Transverse colon (tissue), 4 donors: ENCODE measurements at regions not wholly inside any gene's neighbourhood (a gene's known extent, or its start where the extent isn't known, plus 50 kb on each side); places are given as distances from the start of the nearest gene placed in this dataset.

Source experiments
- DNase-seq: peaks from one replicate; pipeline ENCODE4 v3.0.0-alpha.2; 2019
- H3K27ac ChIP-seq, 4 donors: fragments of 200-600 bp; sonication (generic); 2 replicates each; pipeline ENCODE4 v1.5.1; 2016 to 2018; ENCODE audit warnings: inconsistent platforms in 4 of 4
- H3K27me3 ChIP-seq: fragments of 200-600 bp; sonication (generic); 2 replicates; pipeline ENCODE4 v1.5.1; 2017; ENCODE audit warnings: inconsistent platforms
- H3K36me3 ChIP-seq, 4 donors: fragments of 200-600 bp; sonication (generic); 2 replicates each; pipeline ENCODE4 v1.5.1; 2017 to 2019; ENCODE audit warnings: inconsistent platforms in 4 of 4
- H3K4me1 ChIP-seq, 4 donors: fragments of 200-600 bp; sonication (generic); 2 replicates each; pipeline ENCODE4 v1.5.1; 2017 to 2020; ENCODE audit warnings: inconsistent platforms in 4 of 4
- H3K4me3 ChIP-seq, 4 donors: fragments of 200-600 bp; sonication (generic); 1 replicate in 1 of 4; 2 replicates in 3 of 4; pipeline versions ENCODE4 v1.5.1 to v1.6.1; 2017 to 2019; ENCODE audit warnings: inconsistent platforms in 4 of 4
- H3K9me3 ChIP-seq, 2 donors: fragments of 200-600 bp; sonication (generic); 2 replicates each; pipeline ENCODE4 v1.5.1; 2017 to 2019; ENCODE audit warnings: inconsistent platforms in 2 of 2
- EP300 ChIP-seq: sonication (generic); formaldehyde crosslinking; IDR thresholded peaks from one replicate; pipeline ENCODE4 v1.6.1; 2017; ENCODE audit warnings: antibody characterized with exemption, low read depth
- POLR2A ChIP-seq: fragments of 450-650 bp; IDR thresholded peaks from one replicate; pipeline ENCODE4 v1.6.1; 2016; ENCODE audit warnings: antibody characterized with exemption, mild to moderate bottlenecking, moderate library complexity
- POLR2AphosphoS5 ChIP-seq, 3 donors: sonication (generic); formaldehyde crosslinking; IDR thresholded peaks; one replicate each; pipeline ENCODE4 v1.6.1; 2016; ENCODE audit warnings: antibody characterized with exemption in 3 of 3
- WGBS, 2 donors: methylation state at CpG; one replicate each; pipeline ENCODE4 v1.1.5; 2018; ENCODE audit warnings: low coverage in 1 of 2; 5-methylcytosine and 5-hydroxymethylcytosine counted together
- in situ Hi-C, 4 donors: fragments of 200-750 bp; cut with MboI; loops; one replicate each; pipeline versions ENCODE4 v1.15.0 to v1.15.1; 2017; ENCODE audit warnings: low sequenced_read_pairs in 3 of 4, low pct_ligation_motif_present in 1 of 4, low pct_unique_long_range_greater_than_20kb in 1 of 4
- intact Hi-C: fragments of 100-400 bp; cut with DNase I; formaldehyde crosslinking; loops from one replicate; pipeline ENCODE4 v1.15.1; 2023; ENCODE audit warnings: low total_unique reads
- TF ChIP-seq, protein P1 (sequence below), 5 experiments: fragments of 200-600 bp in 3 of 5; fragments of 450-650 bp in 2 of 5; sonication (generic) in 3 of 5; IDR thresholded peaks; 1 replicate in 2 of 5; 2 replicates in 3 of 5; pipeline ENCODE4 v1.5.1; 2016 to 2017; ENCODE audit warnings: antibody characterized with exemption in 5 of 5, inconsistent platforms in 3 of 5, mild to moderate bottlenecking in 2 of 5, moderate library complexity in 1 of 5

DNA sequence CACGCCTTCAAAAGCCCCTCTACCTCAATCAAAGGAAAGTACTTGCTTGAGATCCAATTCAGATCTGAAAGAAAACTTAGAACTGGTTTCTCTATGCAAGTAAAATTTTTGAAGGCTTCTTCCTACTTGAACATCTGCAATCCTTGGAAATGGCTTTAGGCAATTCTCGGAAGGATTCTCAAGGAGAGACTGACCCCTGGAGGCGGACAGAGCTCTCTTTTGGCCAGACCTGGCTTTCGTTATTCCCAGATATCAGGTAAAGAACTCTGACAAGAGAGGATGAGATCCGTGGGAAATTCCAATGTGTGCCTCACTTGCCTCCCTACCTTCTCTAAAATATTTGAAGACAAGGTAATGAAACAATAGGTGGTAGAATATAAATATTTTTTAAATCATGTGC is 670.3 kb upstream of the FAM241A start:
- Histone ChIP-seq H3K36me3 (no peaks in the 10 kb centered on the region), H3K27ac (no peak overlapping the region), H3K9me3 (no peaks in the 10 kb centered on the region), H3K4me3 (no peak overlapping the region), H3K27me3 (no peaks in the 10 kb centered on the region), H3K4me1 (no peaks in the 10 kb centered on the region)
- peak; percentile 57 for DNase-seq
- intact Hi-C loops, result no loop called here
- in situ Hi-C loops, result no loop called here
- TF ChIP-seq, protein P1, sequence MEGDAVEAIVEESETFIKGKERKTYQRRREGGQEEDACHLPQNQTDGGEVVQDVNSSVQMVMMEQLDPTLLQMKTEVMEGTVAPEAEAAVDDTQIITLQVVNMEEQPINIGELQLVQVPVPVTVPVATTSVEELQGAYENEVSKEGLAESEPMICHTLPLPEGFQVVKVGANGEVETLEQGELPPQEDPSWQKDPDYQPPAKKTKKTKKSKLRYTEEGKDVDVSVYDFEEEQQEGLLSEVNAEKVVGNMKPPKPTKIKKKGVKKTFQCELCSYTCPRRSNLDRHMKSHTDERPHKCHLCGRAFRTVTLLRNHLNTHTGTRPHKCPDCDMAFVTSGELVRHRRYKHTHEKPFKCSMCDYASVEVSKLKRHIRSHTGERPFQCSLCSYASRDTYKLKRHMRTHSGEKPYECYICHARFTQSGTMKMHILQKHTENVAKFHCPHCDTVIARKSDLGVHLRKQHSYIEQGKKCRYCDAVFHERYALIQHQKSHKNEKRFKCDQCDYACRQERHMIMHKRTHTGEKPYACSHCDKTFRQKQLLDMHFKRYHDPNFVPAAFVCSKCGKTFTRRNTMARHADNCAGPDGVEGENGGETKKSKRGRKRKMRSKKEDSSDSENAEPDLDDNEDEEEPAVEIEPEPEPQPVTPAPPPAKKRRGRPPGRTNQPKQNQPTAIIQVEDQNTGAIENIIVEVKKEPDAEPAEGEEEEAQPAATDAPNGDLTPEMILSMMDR (IDR thresholded peaks at IDR 0.05), result peak; percentile 39 to 49 (median 48)
- no peak for TF ChIP-seq POLR2AphosphoS5 (IDR thresholded peaks at IDR 0.05)
- WGBS, 2 donors, result 8 to 39% methylated on average over 4 to 5 of the region's 5 CpGs

DNA sequence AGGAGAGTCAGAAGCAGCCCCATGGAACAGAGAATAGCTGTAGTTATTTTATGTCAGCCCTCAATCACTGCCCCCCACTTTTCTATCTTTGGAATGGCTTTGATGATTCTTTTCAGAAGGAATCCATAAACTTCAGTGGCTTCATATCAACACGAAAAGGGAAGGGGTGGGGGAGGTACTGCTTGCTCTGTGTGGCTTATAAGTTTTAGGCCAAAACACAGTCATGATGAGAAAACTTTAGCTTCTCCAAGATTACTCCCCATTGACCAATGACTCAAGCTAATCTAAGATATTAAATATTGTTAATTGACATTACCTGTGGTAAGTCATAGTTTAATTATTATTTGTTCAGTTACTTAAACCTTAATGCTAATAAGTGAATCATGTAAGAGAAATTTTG is 669.6 kb upstream of the FAM241A start:
- in situ Hi-C loops, result no loop called here
- no peaks in the 10 kb centered on the region for H3K27me3 ChIP-seq
- H3K4me1 ChIP-seq, result no peaks in the 10 kb centered on the region
- no peak overlapping the region for H3K27ac ChIP-seq
- no peaks in the 10 kb centered on the region for H3K36me3 ChIP-seq
- 48% methylated on average over 1 of the region's 1 CpG; no CpG with 5 or more reads in 1 of the 2 donors for WGBS, 2 donors
- no peak overlapping the region for H3K4me3 ChIP-seq
- no peak for DNase-seq
- H3K9me3 ChIP-seq, result no peaks in the 10 kb centered on the region
- TF ChIP-seq EP300 (no peak), POLR2AphosphoS5 (IDR thresholded peaks at IDR 0.05) (no peak), POLR2A (no peak)
- TF ChIP-seq, protein P1 (IDR thresholded peaks at IDR 0.05), result no peak
- intact Hi-C loops, result no loop called here

DNA sequence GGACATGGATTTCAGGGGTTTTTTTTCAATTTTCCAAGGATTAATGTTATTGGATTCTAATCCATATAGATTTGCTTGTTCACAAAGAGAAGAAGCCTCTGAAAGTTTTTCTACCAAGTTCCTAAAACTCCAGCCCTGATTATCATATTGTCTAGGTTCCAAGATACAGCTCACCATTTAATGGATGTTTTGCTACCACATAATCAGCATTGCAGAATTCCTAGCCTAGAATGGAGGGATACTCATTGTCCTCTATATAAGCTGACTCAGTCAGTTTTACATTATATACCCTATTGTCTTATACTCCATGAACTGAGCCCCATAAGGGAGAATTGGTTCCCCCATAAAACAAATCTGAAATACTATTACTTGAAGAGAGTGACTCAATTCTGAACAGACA is 664.7 kb upstream of the FAM241A start:
- Histone ChIP-seq H3K27ac (no peak overlapping the region), H3K4me1 (no peaks in the 10 kb centered on the region), H3K9me3 (no peaks in the 10 kb centered on the region), H3K36me3 (no peaks in the 10 kb centered on the region), H3K4me3 (no peak overlapping the region), H3K27me3 (no peaks in the 10 kb centered on the region)
- in situ Hi-C loops (no loop called here), intact Hi-C loops (no loop called here)
- TF ChIP-seq, protein P1 (IDR thresholded peaks at IDR 0.05), result no peak
- TF ChIP-seq POLR2A, result no peak
- TF ChIP-seq EP300, result no peak
- no peak for TF ChIP-seq POLR2AphosphoS5 (IDR thresholded peaks at IDR 0.05)
- DNase-seq, result no peak

DNA sequence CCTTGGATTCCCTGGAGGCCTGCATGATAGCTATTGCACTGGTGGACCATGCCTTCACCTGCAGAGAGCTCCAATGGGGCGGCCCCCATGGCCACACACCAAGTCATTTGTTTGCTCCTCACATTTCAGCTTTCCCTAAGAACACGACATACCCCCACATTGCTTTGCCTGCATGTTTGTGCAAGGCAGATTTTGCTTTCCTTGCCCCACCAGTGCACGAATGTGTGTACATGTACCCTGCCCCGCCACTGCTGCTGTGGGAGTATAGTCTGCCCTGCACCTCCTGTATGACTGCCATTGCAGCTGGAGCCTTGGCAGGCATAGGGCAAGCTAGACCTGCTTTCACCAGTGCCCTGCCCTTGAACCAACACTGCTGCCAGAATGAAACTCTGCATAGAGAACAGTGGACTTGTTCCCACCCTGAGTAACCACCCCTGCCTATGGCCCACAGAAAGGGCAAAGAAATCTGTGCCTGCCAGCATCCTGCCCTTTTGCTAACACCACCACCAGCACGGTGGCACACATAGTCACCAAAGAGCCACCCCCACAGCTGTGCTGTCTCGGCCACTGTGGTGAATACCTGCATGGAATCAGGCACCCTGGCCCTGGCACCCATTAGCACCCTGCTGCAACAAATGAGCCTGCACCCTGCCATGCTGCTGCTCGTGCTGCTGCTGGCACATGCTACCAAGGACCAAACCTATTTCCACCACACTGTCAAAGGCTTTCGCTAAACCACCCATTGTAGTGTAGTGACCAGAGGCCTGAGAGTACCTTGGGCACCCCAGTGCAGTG is 661.7 kb upstream of the FAM241A start:
- intact Hi-C loops, result no loop called here
- DNase-seq, result no peak
- H3K4me1 ChIP-seq, result no peaks in the 10 kb centered on the region

More for the DNA sequence above, 661.7 kb upstream of the FAM241A start:
- H3K27ac ChIP-seq, result no peak overlapping the region
- H3K27me3 ChIP-seq, result no peaks in the 10 kb centered on the region
- no peak overlapping the region for H3K4me3 ChIP-seq
- in situ Hi-C loops, result no loop called here
- H3K9me3 ChIP-seq, result no peaks in the 10 kb centered on the region
- H3K36me3 ChIP-seq, result no peaks in the 10 kb centered on the region
- WGBS, 2 donors, result 82 to 83% methylated on average over 3 to 8 of the region's 8 CpGs
- TF ChIP-seq EP300 (no peak), POLR2AphosphoS5 (IDR thresholded peaks at IDR 0.05) (no peak), POLR2A (no peak)
- TF ChIP-seq, protein P1 (IDR thresholded peaks at IDR 0.05), result no peak
